Breast epithelium (tissue), 3 donors: ENCODE measurements at regions not wholly inside any gene's neighbourhood (a gene's known extent, or its start where the extent isn't known, plus 50 kb on each side); places are given as distances from the start of the nearest gene placed in this dataset.
A peak's percentile ranks its signal among the peaks of the same experiment; 100 is the strongest.

Experiments used
- CTCF ChIP-seq, 3 donors: fragments of 450-650 bp; IDR thresholded peaks; one replicate each; pipeline ENCODE4 v1.5.1; 2016 to 2017; ENCODE audit warnings: antibody characterized with exemption in 3 of 3, mild to moderate bottlenecking in 3 of 3, moderate library complexity in 3 of 3
- POLR2AphosphoS5 ChIP-seq, 3 donors: sonication (generic); formaldehyde crosslinking; IDR thresholded peaks; one replicate each; pipeline ENCODE4 v1.6.1; 2017; ENCODE audit warnings: antibody characterized with exemption in 3 of 3

GRCh38 chr1:90850898-90851710, 134.0 kb upstream of the BARHL2 start:
- TF ChIP-seq CTCF (IDR thresholded peaks at IDR 0.05) (peak in 2 of 3 donors; percentile 22 to 40), POLR2AphosphoS5 (IDR thresholded peaks at IDR 0.05) (peak in 1 of 3 donors; percentile 12)
